ENCODE measurements at regions not wholly inside any gene's neighbourhood (a gene's known extent, or its start where the extent isn't known, plus 50 kb on each side); places are given as distances from the start of the nearest gene placed in this dataset.

DNA sequence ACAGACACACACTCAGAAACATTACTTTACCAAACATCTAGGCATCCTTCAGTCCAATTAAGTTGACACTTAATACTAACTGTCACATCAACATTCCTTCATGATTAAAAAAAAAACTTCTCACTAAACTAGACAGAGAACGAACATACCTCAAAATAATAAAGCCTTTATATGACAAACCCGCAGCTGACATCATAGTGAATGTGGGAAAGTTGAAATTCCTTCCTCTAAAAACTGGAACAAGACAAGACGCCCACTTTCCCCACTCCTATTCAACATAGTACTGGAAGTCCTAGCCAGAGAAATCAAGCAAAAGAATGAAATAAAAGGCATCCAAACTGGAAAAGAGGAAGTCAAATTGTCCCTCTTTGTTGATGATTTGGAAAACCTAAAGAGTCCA is 96.9 kb upstream of the PPP1R9A start:
- H3K79me2 ChIP-seq (ENCODE audit: insufficient read depth, low read depth, low read length), result no peaks in the 10 kb centered on the region
- ChIA-PET CTCF (ENCODE audit: unreplicated experiment) (no interaction called here), POLR2A (no interaction called here)
- H3K36me3 ChIP-seq (ENCODE audit: insufficient read depth, low read length), result no peaks in the 10 kb centered on the region
- no peak overlapping the region for H3K27ac ChIP-seq (ENCODE audit: low read depth, low read length, poor library complexity, severe bottlenecking)
- H3K9me3 ChIP-seq (ENCODE audit: low read length), result 0 out of 2 replicates have a peak, but pooled peaks cover 5% of the 10 kb centered on the region
- H3K4me2 ChIP-seq (ENCODE audit: low read length), result no peak overlapping the region
- no peak for TF ChIP-seq EZH2phosphoT487 (IDR thresholded peaks at IDR 0.05; ENCODE audit: borderline replicate concordance, low read depth, low read length)
- TF ChIP-seq, protein P1, sequence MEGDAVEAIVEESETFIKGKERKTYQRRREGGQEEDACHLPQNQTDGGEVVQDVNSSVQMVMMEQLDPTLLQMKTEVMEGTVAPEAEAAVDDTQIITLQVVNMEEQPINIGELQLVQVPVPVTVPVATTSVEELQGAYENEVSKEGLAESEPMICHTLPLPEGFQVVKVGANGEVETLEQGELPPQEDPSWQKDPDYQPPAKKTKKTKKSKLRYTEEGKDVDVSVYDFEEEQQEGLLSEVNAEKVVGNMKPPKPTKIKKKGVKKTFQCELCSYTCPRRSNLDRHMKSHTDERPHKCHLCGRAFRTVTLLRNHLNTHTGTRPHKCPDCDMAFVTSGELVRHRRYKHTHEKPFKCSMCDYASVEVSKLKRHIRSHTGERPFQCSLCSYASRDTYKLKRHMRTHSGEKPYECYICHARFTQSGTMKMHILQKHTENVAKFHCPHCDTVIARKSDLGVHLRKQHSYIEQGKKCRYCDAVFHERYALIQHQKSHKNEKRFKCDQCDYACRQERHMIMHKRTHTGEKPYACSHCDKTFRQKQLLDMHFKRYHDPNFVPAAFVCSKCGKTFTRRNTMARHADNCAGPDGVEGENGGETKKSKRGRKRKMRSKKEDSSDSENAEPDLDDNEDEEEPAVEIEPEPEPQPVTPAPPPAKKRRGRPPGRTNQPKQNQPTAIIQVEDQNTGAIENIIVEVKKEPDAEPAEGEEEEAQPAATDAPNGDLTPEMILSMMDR (conservative IDR thresholded peaks at IDR 0.05; ENCODE audit: low read length), result no peak
- DNase-seq (ENCODE audit: low spot score), result no peak
- H4K20me1 ChIP-seq (ENCODE audit: insufficient read depth, low read length), result no peaks in the 10 kb centered on the region
- no peaks in the 10 kb centered on the region for H3K4me1 ChIP-seq (ENCODE audit: insufficient read depth, low read length, poor library complexity, severe bottlenecking)
- H3K9me2 ChIP-seq (ENCODE audit: insufficient read depth, low read length), result no peaks in the 10 kb centered on the region
- no peak overlapping the region for H2AFZ ChIP-seq (ENCODE audit: low read length)
- intact Hi-C loops (cut with micrococcal nuclease; ENCODE audit: unreplicated experiment), result no loop called here
- H3K4me3 ChIP-seq (ENCODE audit: low read depth, low read length, poor library complexity, severe bottlenecking), result no peak overlapping the region
- BruUV-seq (replicated peaks), result no TSS peak

DNA sequence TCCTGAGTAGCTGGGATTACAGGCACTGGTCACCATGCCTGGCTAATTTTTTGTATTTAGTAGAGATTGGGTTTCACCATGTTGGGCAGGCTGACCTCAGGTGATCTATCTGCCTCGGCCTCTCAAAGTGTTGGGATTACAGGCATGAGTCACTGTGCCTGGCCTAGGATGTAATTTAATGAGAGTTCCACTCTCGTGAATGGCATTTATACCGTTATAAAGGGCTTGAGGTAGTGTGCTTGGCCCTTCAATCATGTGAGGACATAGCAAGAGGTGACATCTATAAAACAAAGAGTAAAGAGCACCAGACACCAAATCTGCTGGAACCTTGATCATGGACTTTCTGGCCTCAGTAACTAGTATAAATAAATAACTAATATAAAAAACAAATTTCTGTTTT is 93.5 kb upstream of the PPP1R9A start:
- no peaks in the 10 kb centered on the region for H3K9me3 ChIP-seq (ENCODE audit: low read length)
- no peaks in the 10 kb centered on the region for H3K79me2 ChIP-seq (ENCODE audit: insufficient read depth, low read depth, low read length)
- intact Hi-C loops (cut with micrococcal nuclease; ENCODE audit: unreplicated experiment), result no loop called here
- DNase-seq (ENCODE audit: low spot score), result no peak
- H3K4me1 ChIP-seq (ENCODE audit: insufficient read depth, low read length, poor library complexity, severe bottlenecking), result no peaks in the 10 kb centered on the region
- no peaks in the 10 kb centered on the region for H3K36me3 ChIP-seq (ENCODE audit: insufficient read depth, low read length)
- no peak overlapping the region for H3K27ac ChIP-seq (ENCODE audit: low read depth, low read length, poor library complexity, severe bottlenecking)
- no TSS peak for BruUV-seq (replicated peaks)
- TF ChIP-seq EZH2phosphoT487 (IDR thresholded peaks at IDR 0.05; ENCODE audit: borderline replicate concordance, low read depth, low read length), result no peak
- TF ChIP-seq, protein P1 (conservative IDR thresholded peaks at IDR 0.05; ENCODE audit: low read length), result no peak
- H3K4me3 ChIP-seq (ENCODE audit: low read depth, low read length, poor library complexity, severe bottlenecking), result no peak overlapping the region
- no peaks in the 10 kb centered on the region for H4K20me1 ChIP-seq (ENCODE audit: insufficient read depth, low read length)
- POLR2A ChIA-PET, result no interaction called here
- no peak overlapping the region for H3K4me2 ChIP-seq (ENCODE audit: low read length)
- no peaks in the 10 kb centered on the region for H3K9me2 ChIP-seq (ENCODE audit: insufficient read depth, low read length)
- H2AFZ ChIP-seq (ENCODE audit: low read length), result no peak overlapping the region
- CTCF ChIA-PET (ENCODE audit: unreplicated experiment), result no interaction called here

DNA sequence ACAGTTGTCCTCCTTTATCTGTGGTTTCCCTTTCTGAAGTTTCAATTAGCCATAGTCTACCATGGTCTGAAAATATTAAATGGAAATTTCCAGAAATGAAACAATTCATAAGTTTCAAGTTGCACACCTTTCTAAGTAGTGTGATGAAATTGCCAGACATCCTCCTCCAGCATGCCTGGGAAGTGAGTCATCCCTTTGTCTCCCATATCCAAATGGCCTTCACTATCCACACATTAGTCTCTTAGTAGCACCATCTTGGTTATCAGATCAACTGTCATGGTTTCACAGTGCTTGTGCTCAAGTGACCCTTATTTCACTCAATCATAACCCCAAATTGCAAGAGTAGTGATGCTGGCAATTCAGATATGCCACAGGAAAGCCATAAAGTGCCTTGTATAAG is 83.4 kb upstream of the PPP1R9A start:
- Histone ChIP-seq H3K9me3 (ENCODE audit: low read length) (no peaks in the 10 kb centered on the region), H3K27ac (ENCODE audit: low read depth, low read length, poor library complexity, severe bottlenecking) (no peak overlapping the region), H4K20me1 (ENCODE audit: insufficient read depth, low read length) (no peaks in the 10 kb centered on the region), H2AFZ (ENCODE audit: low read length) (no peak overlapping the region), H3K9me2 (ENCODE audit: insufficient read depth, low read length) (no peaks in the 10 kb centered on the region), H3K4me1 (ENCODE audit: insufficient read depth, low read length, poor library complexity, severe bottlenecking) (no peaks in the 10 kb centered on the region), H3K4me2 (ENCODE audit: low read length) (no peak overlapping the region), H3K36me3 (ENCODE audit: insufficient read depth, low read length) (no peaks in the 10 kb centered on the region), H3K79me2 (ENCODE audit: insufficient read depth, low read depth, low read length) (no peaks in the 10 kb centered on the region), H3K4me3 (ENCODE audit: low read depth, low read length, poor library complexity, severe bottlenecking) (no peak overlapping the region)
- ChIA-PET POLR2A (no interaction called here), CTCF (ENCODE audit: unreplicated experiment) (no interaction called here)
- no TSS peak for BruUV-seq (replicated peaks)
- TF ChIP-seq, protein P1 (conservative IDR thresholded peaks at IDR 0.05; ENCODE audit: low read length), result no peak
- no peak for TF ChIP-seq EZH2phosphoT487 (IDR thresholded peaks at IDR 0.05; ENCODE audit: borderline replicate concordance, low read depth, low read length)
- no peak for DNase-seq (ENCODE audit: low spot score)
- intact Hi-C loops (cut with micrococcal nuclease; ENCODE audit: unreplicated experiment), result no loop called here
